HL-60 (cell line): ENCODE measurements at regions not wholly inside any gene's neighbourhood (a gene's known extent, or its start where the extent isn't known, plus 50 kb on each side); places are given as distances from the start of the nearest gene placed in this dataset.

Source experiments
- GABPA ChIP-seq: IDR thresholded peaks from 2 replicates; pipeline ENCODE4 v1.6.1; 2012; ENCODE audit warnings: low read depth
- POLR2AphosphoS5 ChIP-seq: IDR thresholded peaks from 2 replicates; pipeline ENCODE4 v1.6.1; 2012; ENCODE audit warnings: low read depth
- SPI1 ChIP-seq: IDR thresholded peaks from 2 replicates; pipeline ENCODE4 v1.6.1; 2012; ENCODE audit warnings: low read depth, mild to moderate bottlenecking, borderline replicate concordance
- TF ChIP-seq, protein P1 (sequence below): IDR thresholded peaks from one replicate; pipeline ENCODE4 v1.5.1; 2011; ENCODE audit warnings: low read length, control low read depth, inconsistent platforms; ENCODE audit not compliant: insufficient read depth
- TF ChIP-seq, protein P2 (sequence below): IDR thresholded peaks from 2 replicates; pipeline ENCODE4 v1.6.1; 2012; ENCODE audit warnings: low read depth; ENCODE audit not compliant: insufficient replicate concordance

DNA sequence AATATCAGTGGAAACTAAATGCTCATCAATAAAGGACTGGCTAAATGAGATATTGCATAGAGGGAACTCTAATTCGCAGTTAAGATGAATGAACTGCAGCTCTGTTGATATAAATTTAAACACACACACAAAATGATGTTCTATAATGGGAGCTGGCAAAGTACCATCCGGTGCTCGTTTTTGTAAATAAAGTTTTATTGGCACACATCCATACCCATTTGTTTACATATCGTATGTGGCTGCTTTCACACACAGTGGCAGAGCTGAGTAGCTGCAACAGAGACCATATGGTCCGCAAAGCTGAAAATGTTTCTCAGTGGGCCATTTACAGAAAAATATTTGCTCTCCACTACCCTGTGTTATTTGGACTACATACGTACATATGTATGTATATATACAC is 120.7 kb downstream of the EDN3 start:
- TF ChIP-seq POLR2AphosphoS5 (no peak), SPI1 (no peak), GABPA (no peak)
- TF ChIP-seq, protein P1, sequence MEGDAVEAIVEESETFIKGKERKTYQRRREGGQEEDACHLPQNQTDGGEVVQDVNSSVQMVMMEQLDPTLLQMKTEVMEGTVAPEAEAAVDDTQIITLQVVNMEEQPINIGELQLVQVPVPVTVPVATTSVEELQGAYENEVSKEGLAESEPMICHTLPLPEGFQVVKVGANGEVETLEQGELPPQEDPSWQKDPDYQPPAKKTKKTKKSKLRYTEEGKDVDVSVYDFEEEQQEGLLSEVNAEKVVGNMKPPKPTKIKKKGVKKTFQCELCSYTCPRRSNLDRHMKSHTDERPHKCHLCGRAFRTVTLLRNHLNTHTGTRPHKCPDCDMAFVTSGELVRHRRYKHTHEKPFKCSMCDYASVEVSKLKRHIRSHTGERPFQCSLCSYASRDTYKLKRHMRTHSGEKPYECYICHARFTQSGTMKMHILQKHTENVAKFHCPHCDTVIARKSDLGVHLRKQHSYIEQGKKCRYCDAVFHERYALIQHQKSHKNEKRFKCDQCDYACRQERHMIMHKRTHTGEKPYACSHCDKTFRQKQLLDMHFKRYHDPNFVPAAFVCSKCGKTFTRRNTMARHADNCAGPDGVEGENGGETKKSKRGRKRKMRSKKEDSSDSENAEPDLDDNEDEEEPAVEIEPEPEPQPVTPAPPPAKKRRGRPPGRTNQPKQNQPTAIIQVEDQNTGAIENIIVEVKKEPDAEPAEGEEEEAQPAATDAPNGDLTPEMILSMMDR = no peak
- TF ChIP-seq, protein P2, sequence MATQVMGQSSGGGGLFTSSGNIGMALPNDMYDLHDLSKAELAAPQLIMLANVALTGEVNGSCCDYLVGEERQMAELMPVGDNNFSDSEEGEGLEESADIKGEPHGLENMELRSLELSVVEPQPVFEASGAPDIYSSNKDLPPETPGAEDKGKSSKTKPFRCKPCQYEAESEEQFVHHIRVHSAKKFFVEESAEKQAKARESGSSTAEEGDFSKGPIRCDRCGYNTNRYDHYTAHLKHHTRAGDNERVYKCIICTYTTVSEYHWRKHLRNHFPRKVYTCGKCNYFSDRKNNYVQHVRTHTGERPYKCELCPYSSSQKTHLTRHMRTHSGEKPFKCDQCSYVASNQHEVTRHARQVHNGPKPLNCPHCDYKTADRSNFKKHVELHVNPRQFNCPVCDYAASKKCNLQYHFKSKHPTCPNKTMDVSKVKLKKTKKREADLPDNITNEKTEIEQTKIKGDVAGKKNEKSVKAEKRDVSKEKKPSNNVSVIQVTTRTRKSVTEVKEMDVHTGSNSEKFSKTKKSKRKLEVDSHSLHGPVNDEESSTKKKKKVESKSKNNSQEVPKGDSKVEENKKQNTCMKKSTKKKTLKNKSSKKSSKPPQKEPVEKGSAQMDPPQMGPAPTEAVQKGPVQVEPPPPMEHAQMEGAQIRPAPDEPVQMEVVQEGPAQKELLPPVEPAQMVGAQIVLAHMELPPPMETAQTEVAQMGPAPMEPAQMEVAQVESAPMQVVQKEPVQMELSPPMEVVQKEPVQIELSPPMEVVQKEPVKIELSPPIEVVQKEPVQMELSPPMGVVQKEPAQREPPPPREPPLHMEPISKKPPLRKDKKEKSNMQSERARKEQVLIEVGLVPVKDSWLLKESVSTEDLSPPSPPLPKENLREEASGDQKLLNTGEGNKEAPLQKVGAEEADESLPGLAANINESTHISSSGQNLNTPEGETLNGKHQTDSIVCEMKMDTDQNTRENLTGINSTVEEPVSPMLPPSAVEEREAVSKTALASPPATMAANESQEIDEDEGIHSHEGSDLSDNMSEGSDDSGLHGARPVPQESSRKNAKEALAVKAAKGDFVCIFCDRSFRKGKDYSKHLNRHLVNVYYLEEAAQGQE = no peak
